RWPE1 (cell line): ENCODE measurements at regions not wholly inside any gene's neighbourhood (a gene's known extent, or its start where the extent isn't known, plus 50 kb on each side); places are given as distances from the start of the nearest gene placed in this dataset.

Experiments used
- CTCF ChIA-PET: fragments of 350-600 bp; sonication (Branson Sonifier 250); formaldehyde crosslinking; extraction: SDS; loops from one replicate; lab custom pipeline; 2021; lab: Yijun Ruan, JAX
- POLR2A ChIA-PET: fragments of 400-600 bp; formaldehyde crosslinking; extraction: SDS; loops from one replicate; lab custom pipeline; 2020; ENCODE audit warnings: antibody characterized with exemption; ENCODE audit not compliant: low non-redundant PET; lab: Yijun Ruan, JAX
- DNase-seq: peaks from one replicate; pipeline ENCODE4 v3.0.0; 2012; ENCODE audit warnings: low spot score
- H3K27ac ChIP-seq: fragments of 450-650 bp; 2 replicates; pipeline ENCODE4 v1.5.1; 2017
- TF ChIP-seq, protein P1 (sequence below): fragments of 450-650 bp; conservative IDR thresholded peaks from 2 replicates; pipeline ENCODE4 v1.5.1; 2017; ENCODE audit warnings: low read depth, mild to moderate bottlenecking

DNA sequence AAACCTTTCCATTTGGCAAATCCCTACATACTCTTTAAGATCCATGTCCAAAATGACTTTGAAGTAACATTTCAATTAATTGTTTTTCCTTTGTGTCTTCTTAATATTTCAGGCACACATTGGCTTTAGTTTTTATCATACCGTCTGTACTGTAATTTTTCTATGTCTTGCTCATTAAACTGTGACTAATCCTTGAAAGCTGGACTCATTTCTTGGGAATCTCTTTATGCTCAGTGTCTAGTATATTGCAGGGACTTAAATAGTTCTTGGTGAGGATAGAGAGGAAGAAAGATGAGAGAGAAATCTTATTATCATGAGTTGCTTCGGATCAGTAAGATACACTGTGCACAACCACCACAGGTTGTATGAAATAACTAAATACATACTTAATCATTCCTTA is 448.3 kb upstream of the ST6GAL2 start:
- TF ChIP-seq, protein P1, sequence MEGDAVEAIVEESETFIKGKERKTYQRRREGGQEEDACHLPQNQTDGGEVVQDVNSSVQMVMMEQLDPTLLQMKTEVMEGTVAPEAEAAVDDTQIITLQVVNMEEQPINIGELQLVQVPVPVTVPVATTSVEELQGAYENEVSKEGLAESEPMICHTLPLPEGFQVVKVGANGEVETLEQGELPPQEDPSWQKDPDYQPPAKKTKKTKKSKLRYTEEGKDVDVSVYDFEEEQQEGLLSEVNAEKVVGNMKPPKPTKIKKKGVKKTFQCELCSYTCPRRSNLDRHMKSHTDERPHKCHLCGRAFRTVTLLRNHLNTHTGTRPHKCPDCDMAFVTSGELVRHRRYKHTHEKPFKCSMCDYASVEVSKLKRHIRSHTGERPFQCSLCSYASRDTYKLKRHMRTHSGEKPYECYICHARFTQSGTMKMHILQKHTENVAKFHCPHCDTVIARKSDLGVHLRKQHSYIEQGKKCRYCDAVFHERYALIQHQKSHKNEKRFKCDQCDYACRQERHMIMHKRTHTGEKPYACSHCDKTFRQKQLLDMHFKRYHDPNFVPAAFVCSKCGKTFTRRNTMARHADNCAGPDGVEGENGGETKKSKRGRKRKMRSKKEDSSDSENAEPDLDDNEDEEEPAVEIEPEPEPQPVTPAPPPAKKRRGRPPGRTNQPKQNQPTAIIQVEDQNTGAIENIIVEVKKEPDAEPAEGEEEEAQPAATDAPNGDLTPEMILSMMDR = no peak
- H3K27ac ChIP-seq = no peak overlapping the region
- ChIA-PET POLR2A (no interaction called here), CTCF (no interaction called here)
- DNase-seq = no peak

DNA sequence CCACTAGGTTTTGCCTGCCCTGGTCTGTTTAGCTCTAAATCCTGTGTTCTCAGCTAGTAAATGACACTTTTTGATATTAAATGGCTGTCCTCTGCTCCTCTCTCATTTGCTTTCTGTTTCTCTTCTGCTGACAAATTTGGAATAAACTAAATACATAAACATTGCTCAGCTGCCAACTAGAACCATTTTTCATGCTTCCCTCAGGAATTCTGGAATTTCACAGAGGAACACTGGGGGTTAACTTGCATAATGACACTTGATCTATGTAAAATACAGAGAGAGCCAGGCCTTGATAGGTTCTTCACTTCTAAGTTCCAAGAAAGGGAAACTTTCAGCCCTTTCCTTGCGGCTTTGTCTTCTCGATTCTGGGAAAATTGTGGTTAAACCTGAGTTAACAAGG is 450.6 kb upstream of the ST6GAL2 start:
- ChIA-PET CTCF (no interaction called here), POLR2A (no interaction called here)
- no peak for DNase-seq
- no peak overlapping the region for H3K27ac ChIP-seq
- TF ChIP-seq, protein P1 = no peak

DNA sequence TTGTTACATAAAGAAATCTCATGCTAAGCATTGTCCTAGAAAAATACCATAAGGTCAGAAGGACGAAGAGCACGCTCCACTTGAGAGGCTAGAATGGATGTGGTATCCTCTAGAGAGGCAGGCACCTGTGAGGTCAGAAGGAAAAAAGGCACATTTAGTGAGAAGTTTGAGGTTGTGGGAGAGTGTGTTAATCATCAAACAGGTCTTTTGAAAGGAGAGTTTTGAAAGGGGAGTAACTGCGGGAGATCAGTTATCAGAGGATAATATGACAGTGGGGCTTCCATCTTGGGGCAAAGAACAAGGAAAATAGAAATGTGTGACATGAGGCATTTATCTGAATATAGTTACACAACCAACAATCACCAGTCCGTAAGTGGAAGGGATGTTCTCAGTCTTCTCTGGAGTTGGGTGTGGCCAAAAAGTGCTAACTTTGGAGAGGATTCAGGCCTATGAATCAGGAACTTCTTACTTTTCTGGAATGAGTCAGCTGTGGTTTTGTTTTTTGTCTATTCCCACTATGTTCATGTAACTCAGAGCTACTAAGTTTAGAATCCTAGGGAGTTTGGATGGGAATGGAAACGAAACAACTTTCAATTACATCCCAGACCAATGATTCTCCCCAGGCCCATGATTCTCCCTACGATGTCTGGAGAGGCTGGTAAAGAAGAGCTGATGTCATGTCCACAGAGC is 451.4 kb upstream of the ST6GAL2 start:
- no peak overlapping the region for H3K27ac ChIP-seq
- ChIA-PET POLR2A (no interaction called here), CTCF (interaction anchor here (0.6 kb wide), 1 partner anchor 681 kb away, joined by 3 read pairs; no protein-coding TSS in a partner anchor)
- no peak for DNase-seq
- TF ChIP-seq, protein P1 = no peak

DNA sequence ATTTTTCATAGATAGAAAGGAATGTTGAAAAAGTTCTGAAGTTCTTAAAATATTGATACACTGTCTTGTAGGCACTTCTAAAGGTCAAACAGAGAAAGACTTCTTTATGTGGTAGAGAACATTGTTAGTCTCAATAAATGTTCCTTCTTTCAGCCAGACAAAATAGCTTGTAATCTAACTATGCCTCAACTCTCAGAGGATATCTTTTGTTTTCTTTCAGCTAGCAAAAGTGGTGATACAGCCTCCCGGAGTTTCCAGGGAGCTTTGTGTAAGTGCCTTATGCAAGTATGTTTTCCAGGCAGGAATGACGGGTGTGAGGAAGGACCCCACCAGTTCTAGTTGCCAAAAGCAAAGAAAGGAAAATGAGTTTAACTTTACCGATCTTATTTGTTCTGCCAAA is 452.1 kb upstream of the ST6GAL2 start:
- DNase-seq = no peak
- TF ChIP-seq, protein P1 = no peak
- POLR2A ChIA-PET = no interaction called here
- CTCF ChIA-PET = interaction anchor here (0.6 kb wide), 1 partner anchor 682 kb away, joined by 3 read pairs; no protein-coding TSS in a partner anchor
- no peak overlapping the region for H3K27ac ChIP-seq

DNA sequence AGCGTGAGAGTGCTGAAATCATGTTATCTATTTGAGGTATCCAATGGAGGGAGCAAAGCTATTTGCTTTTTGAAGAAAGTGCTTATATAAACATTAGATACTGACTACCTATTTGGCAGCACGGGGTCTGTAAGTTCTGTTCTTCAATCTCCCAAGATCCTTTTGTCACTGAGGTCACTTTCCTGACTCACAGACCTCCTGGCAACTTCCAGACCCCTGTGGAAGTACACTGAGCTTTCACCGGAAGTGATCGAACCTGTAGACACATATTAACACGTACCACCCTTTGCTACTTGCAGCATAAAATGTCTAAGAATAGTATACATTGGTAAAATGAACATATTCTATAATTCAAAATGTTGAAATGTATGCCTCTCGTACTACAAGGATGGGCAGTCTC is 452.6 kb upstream of the ST6GAL2 start:
- no peak for DNase-seq
- H3K27ac ChIP-seq = no peak overlapping the region
- TF ChIP-seq, protein P1 = no peak
- ChIA-PET CTCF (no interaction called here), POLR2A (no interaction called here)

DNA sequence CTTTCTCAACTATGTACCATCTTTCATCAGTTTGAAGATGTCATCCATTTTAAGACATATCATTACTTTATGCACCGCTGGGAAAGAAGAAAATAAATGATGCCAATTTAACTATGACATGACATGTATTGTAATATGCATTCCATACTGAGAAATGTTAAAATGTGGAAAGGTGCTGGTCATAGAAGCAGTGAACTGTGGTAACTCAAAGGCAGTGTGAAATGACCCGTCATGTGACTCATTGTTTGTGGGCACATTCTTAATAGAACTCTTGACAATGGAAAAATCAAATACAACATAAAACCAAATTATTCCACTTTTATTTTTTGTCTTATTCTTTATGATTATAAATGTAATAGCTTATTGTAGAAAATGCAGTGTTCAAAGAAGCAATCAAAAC is 455.0 kb upstream of the ST6GAL2 start:
- ChIA-PET CTCF (no interaction called here), POLR2A (no interaction called here)
- TF ChIP-seq, protein P1 = no peak
- no peak for DNase-seq
- no peak overlapping the region for H3K27ac ChIP-seq
